PFSK-1 (cell line): ENCODE measurements at regions not wholly inside any gene's neighbourhood (a gene's known extent, or its start where the extent isn't known, plus 50 kb on each side); places are given as distances from the start of the nearest gene placed in this dataset.

ENCODE experiments used
- FOXP2 ChIP-seq: optimal IDR thresholded peaks from 2 replicates; pipeline ENCODE3; 2011; ENCODE audit warnings: borderline replicate concordance, control low read depth, inconsistent platforms; ENCODE audit not compliant: insufficient read depth; ENCODE audit errors: extremely low read length, extremely low read depth
- POLR2AphosphoS5 ChIP-seq: IDR thresholded peaks from 2 replicates; pipeline ENCODE4 v1.6.1; 2012; ENCODE audit warnings: low read depth, mild to moderate bottlenecking, control low read depth, low read length, moderate library complexity
- REST ChIP-seq, 2 experiments: IDR thresholded peaks; 2 replicates each; pipeline versions ENCODE4 v1.6.1 to v1.8.0; 2011 to 2012; ENCODE audit warnings: low read depth in 2 of 2, low read length in 2 of 2, control low read depth in 1 of 2, inconsistent platforms in 1 of 2, mild to moderate bottlenecking in 1 of 2, moderate library complexity in 1 of 2; ENCODE audit not compliant: insufficient read depth in 1 of 2
- SIN3A ChIP-seq: IDR thresholded peaks from 2 replicates; pipeline ENCODE4 v1.6.1; 2012; ENCODE audit warnings: mild to moderate bottlenecking, low read length, moderate library complexity, borderline replicate concordance; ENCODE audit not compliant: insufficient read depth
- TAF1 ChIP-seq: IDR thresholded peaks from 2 replicates; pipeline ENCODE4 v1.6.1; 2012; ENCODE audit warnings: low read length, control low read depth, borderline replicate concordance; ENCODE audit not compliant: insufficient read depth

- no peak for TF ChIP-seq TAF1
Measured at GRCh38 chr12:19605720-19606119, 166.4 kb downstream of the AEBP2 start.

DNA sequence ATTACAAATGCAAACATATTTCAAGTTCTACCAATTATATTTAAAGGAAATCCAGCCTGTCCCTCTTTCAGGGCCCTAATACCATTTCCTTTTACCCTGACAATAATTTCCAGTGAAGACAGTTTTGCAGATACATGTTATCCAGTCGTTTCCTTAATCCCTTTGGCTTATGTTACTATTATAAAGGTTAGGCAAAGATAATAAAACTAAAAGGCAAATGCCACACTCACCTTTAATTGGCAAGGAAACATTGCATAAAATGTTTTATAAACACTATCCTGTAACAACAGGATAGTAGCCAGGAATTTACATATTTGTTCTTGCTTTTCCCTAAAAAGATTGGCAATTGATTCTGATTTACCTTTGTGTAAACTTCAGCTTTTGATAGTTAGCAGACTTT is 168.7 kb downstream of the AEBP2 start:
- TF ChIP-seq POLR2AphosphoS5 (no peak), REST (IDR thresholded peaks at IDR 0.05; ENCODE audit: insufficient read depth in 1 of 2, low read depth in 2 of 2, low read length in 2 of 2) (no peak), FOXP2 (no peak), TAF1 (no peak), SIN3A (no peak)

GRCh38 chr12:19613051-19613535 is 173.8 kb downstream of the AEBP2 start:
- no peak for TF ChIP-seq TAF1
- TF ChIP-seq REST (IDR thresholded peaks at IDR 0.05; ENCODE audit: insufficient read depth in 1 of 2, low read depth in 2 of 2, low read length in 2 of 2) = no peak
- no peak for TF ChIP-seq FOXP2
- no peak for TF ChIP-seq POLR2AphosphoS5
- no peak for TF ChIP-seq SIN3A

GRCh38 chr12:19614601-19615383 is 175.5 kb downstream of the AEBP2 start:
- TF ChIP-seq FOXP2 = no peak

DNA sequence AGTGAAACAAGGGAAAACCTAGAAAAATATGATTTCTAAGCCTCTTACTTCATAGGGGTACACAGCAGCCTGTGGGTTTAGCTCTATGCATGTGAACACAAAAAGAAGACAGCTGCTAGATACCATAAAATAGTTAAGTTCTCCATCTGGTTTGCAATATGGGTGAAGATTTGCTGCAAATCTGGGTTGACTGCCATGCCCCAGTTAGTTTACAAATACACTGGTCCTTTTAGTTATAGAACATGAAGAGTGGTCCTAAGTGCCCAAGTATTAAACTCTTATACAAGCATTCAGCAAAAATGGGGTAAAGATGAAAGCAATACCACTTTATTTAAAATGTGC is 176.1 kb downstream of the AEBP2 start:
- TF ChIP-seq REST (IDR thresholded peaks at IDR 0.05; ENCODE audit: insufficient read depth in 1 of 2, low read depth in 2 of 2, low read length in 2 of 2) = no peak
- TF ChIP-seq FOXP2 = no peak
- TF ChIP-seq TAF1 = no peak
- TF ChIP-seq POLR2AphosphoS5 = no peak
- TF ChIP-seq SIN3A = no peak

- no peak for TF ChIP-seq FOXP2
- TF ChIP-seq SIN3A = no peak
- no peak for TF ChIP-seq REST (IDR thresholded peaks at IDR 0.05; ENCODE audit: insufficient read depth in 1 of 2, low read depth in 2 of 2, low read length in 2 of 2)
- TF ChIP-seq POLR2AphosphoS5 = no peak
- TF ChIP-seq TAF1 = no peak
Measured at GRCh38 chr12:19616781-19617180, 177.5 kb downstream of the AEBP2 start.
